GM12892 (cell line): ENCODE measurements at regions not wholly inside any gene's neighbourhood (a gene's known extent, or its start where the extent isn't known, plus 50 kb on each side); places are given as distances from the start of the nearest gene placed in this dataset.

Source experiments
- DNase-seq: peaks from one replicate; pipeline ENCODE4 v3.0.0; 2011; ENCODE audit not compliant: insufficient read length
- FAIRE-seq: peaks from 2 replicates; lab custom pipeline; 2011; peaks lifted over from hg19 to GRCh38; lab: Jason Lieb, UNC
- POLR2A ChIP-seq: IDR thresholded peaks from 2 replicates; pipeline ENCODE4 v1.6.1; 2011; ENCODE audit warnings: low read depth, low read length, control low read depth
- POLR2AphosphoS5 ChIP-seq: IDR thresholded peaks from 2 replicates; pipeline ENCODE4 v1.6.1; 2011; ENCODE audit warnings: low read depth, low read length, control low read depth
- TAF1 ChIP-seq: IDR thresholded peaks from 2 replicates; pipeline ENCODE4 v1.6.1; 2011; ENCODE audit warnings: low read depth, mild to moderate bottlenecking, control low read depth, low read length, borderline replicate concordance

DNA sequence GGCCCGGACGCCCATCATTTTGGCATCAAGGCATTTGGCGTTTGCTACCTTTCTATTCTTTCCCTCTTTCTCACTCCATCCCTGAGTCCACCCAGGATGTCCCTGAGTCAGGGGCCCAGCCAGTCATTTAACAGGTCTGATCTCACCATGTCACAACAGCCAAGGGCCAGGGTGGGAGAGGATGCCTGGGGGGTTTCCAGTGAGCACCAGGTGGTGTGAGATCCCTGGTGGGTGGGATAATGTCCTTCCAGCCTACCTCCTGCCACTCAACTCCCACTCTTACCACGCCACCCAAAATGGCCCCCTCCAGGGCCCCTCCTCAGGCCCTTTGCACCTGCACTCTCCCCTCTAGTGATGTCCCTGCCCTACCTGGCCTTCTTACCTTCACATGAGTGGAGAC is 310.8 kb downstream of the BCL11B start:
- FAIRE-seq (no peak), DNase-seq (no peak)
- TF ChIP-seq POLR2AphosphoS5 (no peak), POLR2A (no peak)

DNA sequence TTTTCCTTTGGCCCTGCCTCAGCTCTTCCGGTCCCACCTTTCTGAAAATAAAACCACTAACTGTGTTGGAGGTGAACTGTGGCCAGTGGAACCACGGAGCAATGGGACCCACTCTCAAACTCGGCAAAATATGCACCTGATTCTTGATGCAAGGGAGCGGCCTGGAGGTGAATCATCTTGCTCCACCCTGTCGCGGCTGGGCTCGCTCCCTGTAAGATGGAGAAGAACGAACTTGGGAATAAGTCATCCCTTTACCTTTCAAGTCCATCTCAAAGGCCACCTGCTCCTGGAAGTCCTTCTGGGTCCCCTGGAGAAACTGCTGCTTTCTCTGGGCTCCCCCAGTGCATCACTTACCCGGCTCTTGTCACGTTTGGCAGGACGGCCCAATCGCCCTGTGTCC is 309.9 kb downstream of the BCL11B start:
- FAIRE-seq (no peak), DNase-seq (no peak)
- TF ChIP-seq POLR2A: no peak
- TF ChIP-seq POLR2AphosphoS5: no peak
- no peak for TF ChIP-seq TAF1

DNA sequence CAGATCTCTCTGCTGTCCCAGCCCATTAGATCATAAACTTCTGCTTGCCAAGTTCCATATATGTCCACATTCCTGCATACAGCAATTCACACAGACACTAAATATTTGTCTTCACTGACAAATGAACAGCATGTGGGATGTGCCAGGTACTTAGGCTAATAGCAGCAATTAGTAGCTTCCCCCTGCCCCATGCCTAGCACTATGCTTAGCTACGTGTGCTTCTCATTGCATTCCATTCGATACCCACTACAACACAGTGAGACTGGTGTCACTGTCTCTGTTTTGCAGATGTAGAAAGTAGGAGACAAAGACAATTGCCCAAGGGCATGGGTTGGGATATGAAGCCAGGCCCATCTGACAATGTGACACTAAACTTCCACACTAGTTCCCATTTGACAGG is 308.4 kb downstream of the BCL11B start:
- TF ChIP-seq POLR2AphosphoS5 (no peak), POLR2A (no peak), TAF1 (no peak)
- FAIRE-seq (no peak), DNase-seq (no peak)

DNA sequence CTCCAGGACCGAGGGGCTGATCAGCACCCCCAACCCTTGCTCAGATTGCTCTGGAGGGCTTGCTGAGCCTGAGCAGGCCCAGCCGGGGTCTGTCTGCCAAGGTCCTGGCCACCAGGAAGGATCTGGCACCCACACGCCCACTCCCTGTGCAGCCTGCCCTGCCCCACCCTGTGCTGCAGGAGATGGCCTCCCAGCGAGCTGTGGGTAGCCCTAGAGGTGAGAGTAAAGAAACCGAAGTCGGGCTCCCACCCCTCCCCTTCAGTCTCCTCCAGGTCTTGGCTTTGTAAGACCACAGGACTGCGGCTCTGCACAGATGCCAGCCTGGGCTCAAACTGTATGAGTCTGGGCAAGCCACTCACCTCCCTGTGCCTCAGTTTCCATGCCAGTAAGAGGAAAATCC is 307.8 kb downstream of the BCL11B start:
- TF ChIP-seq POLR2A: no peak
- no peak for TF ChIP-seq TAF1
- no peak for TF ChIP-seq POLR2AphosphoS5
- FAIRE-seq: no peak
- DNase-seq: no peak

DNA sequence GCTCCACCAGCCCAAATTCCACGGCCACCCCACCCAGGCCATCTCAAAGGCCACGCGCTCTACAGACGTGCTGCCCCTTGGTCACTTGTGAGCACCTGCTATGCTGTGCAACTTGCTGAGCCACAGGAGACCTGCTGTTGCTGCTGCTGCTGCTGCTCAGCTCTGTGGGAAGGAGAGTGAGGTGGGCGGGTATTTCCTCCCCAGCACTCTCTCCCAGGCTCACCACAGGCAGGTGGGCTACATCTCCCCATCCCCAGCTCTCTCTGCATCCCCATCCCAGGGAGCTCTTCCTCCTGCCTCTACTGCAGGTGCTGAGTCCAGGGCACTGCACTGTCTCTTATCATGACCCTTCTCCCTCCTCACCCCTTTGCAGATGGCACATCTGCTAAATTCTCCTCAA is 306.9 kb downstream of the BCL11B start:
- FAIRE-seq (no peak), DNase-seq (no peak)
- TF ChIP-seq POLR2A (no peak), POLR2AphosphoS5 (no peak), TAF1 (no peak)

DNA sequence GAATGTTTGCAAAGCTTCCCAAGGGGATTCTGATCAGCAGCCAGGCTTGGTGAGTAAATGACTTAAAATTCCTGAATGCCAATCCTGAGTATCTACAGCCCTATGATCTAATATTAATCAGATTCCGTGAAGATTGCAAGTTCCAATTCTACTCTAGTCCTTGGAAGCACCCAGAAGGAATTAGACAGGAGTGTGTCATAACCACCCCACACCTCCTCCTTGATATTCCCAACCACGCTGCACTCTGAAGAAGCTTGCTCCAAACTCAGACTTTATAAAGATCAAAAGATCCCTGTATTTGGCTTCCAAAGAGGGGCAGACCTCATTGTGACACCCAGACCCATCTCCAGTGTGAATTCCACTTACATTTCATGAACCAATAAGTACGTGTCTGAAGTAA is 306.0 kb downstream of the BCL11B start:
- FAIRE-seq (no peak), DNase-seq (no peak)
- TF ChIP-seq POLR2AphosphoS5 (no peak), POLR2A (no peak), TAF1 (no peak)

DNA sequence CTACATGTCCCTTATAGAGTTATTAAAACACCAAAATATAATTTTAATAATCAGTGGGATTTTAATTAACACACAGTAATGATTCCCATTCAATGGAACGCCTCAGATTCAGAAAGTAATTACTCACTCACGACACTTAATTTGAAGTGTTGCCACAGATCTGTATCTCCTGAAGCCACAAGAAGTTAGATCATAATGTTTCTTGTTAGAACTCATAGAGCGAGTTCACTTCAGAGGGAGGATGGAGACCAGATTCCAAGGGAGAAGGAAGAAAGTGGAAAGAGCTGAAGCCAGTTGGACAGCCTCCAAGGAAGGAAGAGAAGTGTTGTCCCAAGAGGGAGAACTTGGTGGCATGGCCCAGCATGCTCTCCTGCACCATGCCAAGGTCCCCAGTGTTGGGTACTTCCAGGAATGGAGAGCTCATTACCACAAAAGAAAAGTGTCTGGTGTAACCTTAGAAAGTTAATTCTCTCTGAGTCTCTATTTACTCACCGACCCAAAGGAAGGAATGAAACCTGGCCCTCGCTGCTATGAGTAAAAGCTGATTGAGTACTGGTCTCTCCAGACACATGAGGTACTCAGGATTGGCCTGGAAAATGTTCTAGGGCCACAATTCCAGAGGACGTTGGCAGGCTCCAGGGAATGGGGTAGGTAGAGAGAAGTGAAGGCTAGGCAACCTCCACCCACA is 305.4 kb downstream of the BCL11B start:
- no peak for TF ChIP-seq TAF1
- TF ChIP-seq POLR2AphosphoS5: no peak
- TF ChIP-seq POLR2A: no peak
- no peak for FAIRE-seq

DNA sequence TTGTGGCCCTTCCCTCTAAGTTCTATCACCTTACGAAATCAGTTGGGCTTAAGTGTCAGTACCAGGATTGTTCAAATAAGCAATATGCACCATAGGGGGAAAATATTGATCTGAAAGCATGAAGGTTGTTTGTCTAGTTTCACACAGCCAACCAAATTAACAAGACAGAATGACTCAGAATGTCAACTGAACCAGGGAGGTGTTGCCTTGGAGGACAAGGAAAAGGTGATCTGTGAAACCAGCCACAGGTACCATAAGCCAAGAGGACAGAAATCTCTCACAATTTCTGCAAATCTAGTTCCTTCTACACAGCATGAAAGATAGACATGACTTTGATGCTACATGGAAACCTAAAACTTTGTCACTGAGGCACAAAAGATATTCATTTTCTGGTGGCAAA is 297.9 kb downstream of the BCL11B start:
- no peak for DNase-seq
- FAIRE-seq: no peak
- no peak for TF ChIP-seq TAF1

More for the DNA sequence above, 305.4 kb downstream of the BCL11B start:
- DNase-seq: no peak

DNA sequence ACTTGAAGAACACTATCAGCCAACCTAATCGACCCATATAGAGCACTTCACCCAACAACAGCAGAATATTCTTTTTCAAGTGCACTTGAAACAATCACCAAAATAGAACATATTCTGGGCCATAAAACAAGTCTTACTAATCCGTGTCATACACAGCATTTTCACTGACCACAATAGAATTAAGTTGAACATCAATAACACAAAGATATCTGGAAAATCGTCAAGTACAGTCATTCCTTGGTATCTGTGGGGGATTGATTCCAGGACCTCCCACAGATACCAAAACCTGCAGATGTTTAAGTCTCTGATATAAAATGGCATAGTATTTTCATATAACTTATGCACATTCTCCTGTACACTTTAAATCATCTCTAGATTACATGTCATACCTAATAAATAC is 295.7 kb downstream of the BCL11B start:
- FAIRE-seq (no peak), DNase-seq (no peak)
- no peak for TF ChIP-seq POLR2A

DNA sequence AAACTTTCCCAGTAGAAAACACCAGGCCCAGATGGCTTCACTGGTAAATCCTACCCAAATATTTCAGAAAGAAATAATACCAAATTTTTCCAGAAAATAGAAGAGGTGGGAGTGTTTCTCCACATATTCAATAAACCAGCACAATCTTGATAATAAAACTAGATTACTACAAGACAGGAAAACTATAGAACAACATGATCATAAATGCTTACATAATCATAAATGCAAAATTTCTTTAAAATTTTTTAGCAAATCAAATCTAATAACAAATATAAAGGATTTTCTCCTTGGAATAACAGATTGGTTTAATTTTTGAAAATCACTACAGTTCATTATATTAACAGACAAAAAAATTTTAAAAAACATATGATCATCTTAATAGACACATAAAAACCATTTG is 294.5 kb downstream of the BCL11B start:
- DNase-seq (no peak), FAIRE-seq (no peak)
- TF ChIP-seq TAF1: no peak
- no peak for TF ChIP-seq POLR2A
- TF ChIP-seq POLR2AphosphoS5: no peak

DNA sequence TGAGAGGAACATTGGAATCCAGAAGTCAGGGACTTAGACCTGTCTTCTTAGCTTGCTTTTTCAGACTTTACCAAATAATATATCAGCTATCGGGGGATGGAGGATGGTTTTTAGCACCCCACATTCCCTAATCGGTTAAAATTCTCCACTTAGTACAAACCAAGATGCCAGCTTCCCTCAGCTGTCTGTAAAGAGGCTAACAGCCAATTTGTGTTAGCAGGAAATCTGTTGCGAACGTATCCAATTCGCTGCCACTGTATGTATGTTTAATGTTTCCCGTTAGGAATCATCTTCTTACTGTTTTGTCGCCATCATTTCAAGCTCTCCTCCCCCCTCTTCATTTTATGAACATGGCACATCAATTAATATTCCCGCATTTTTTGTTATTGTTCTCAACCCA is 289.0 kb downstream of the BCL11B start:
- no peak for FAIRE-seq
- TF ChIP-seq POLR2AphosphoS5: no peak
- no peak for TF ChIP-seq POLR2A
- no peak for TF ChIP-seq TAF1
- DNase-seq: no peak

DNA sequence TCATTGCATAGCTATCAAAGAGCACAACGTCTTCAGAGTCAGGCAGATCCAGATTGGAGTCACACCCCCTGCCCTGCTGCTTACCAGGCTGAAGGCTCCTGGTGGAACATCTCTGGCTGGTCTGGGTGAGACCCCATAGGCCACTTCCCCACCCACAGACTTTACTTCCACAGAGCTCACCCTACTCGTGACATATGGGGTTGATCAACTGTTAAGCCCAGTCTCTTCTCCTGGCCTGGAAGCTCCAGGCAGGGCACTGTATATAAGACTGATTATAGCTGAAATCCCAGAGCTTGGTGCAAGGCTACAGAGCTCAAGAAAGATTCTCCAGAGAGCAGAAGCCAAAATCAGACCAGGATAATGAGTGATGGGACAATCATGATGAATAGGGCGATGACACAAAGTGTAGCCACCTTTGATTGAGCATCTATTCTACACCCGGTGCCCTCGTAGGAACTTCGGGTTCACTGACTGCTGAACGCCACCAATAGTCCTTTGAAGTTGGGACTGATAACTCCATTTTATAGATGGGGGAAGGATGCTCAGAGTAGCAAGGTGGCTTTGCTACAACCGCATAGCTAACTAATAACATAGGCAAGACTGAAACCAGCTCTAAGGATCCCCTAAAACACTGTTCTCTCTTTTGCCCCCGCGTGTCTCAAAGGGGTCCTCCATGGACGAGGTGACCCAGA is 287.8 kb downstream of the BCL11B start:
- DNase-seq: no peak
- FAIRE-seq: no peak
- TF ChIP-seq POLR2AphosphoS5 (no peak), POLR2A (no peak), TAF1 (no peak)

DNA sequence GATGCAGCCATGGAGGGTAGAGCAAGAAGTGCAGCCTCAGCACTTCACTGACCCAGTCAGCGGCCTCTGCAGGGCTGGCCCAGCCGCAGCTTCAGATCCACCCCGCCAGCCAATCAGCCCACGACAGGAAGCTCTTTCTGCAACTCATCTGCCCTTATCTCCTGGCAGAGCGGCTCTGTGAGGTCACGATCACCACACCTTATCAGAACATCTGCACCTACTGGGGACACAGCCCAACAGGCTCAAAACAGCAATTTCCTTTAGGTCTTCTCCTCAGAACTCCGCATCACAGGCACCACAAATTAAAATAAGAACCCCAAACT is 287.3 kb downstream of the BCL11B start:
- DNase-seq: no peak
- no peak for TF ChIP-seq TAF1
- TF ChIP-seq POLR2AphosphoS5: no peak
- no peak for TF ChIP-seq POLR2A
- FAIRE-seq: no peak
